ENCODE measurements at regions not wholly inside any gene's neighbourhood (a gene's known extent, or its start where the extent isn't known, plus 50 kb on each side); places are given as distances from the start of the nearest gene placed in this dataset.

DNA sequence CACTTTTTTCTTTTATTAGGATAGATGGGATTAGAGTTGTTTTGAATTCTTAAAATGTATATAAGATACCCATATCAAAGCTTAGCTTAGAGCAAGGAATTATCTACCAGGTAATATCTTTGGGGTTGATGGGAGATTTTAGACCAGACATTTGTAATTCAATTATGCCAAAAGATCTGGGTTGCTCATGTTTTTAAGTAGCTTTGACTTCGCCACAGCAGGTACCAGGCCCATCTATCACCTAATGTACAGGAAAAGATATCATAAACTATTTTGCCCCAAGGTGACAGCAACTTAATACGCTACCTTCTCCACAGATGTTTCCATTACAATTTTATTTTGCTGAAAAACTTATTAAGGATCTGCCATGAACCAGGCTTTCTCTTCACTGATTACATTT is 514.6 kb upstream of the ADAMTS9 start:
- H3K9me3 ChIP-seq (replicated peaks), result no peaks in the 10 kb centered on the region
- DNase-seq (ENCODE audit: low read depth in 1 of 2, low spot score in 2 of 2), result no peak
- no peaks in the 10 kb centered on the region for H3K4me1 ChIP-seq (replicated peaks)
- no peak overlapping the region for H3K4me3 ChIP-seq
- no peak overlapping the region for H3K27ac ChIP-seq
- no peaks in the 10 kb centered on the region for H3K36me3 ChIP-seq
- no peaks in the 10 kb centered on the region for H3K27me3 ChIP-seq (replicated peaks)

DNA sequence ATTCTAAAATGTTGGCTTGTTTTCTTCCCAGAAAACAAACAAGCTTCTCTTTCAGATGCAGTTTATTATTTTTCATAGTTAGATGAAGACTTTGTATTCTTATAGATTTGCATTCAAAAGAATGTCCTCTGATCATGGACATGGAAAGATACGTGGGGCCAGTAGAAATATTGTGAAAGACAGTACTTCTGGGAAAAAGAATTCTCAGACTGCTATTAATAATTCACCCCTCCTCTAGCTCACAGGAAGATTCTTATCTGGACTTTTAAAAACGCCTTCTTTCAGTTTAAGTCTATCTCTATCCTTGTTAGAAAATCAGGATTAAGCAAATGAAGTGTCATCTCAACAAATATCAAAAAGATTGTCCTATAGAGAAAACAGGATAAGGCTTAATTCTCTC is 514.1 kb upstream of the ADAMTS9 start:
- Histone ChIP-seq H3K27ac (no peak overlapping the region), H3K36me3 (no peaks in the 10 kb centered on the region), H3K4me3 (no peak overlapping the region), H3K27me3 (replicated peaks) (no peaks in the 10 kb centered on the region), H3K4me1 (replicated peaks) (no peaks in the 10 kb centered on the region), H3K9me3 (replicated peaks) (no peaks in the 10 kb centered on the region)
- DNase-seq (ENCODE audit: low read depth in 1 of 2, low spot score in 2 of 2), result no peak

DNA sequence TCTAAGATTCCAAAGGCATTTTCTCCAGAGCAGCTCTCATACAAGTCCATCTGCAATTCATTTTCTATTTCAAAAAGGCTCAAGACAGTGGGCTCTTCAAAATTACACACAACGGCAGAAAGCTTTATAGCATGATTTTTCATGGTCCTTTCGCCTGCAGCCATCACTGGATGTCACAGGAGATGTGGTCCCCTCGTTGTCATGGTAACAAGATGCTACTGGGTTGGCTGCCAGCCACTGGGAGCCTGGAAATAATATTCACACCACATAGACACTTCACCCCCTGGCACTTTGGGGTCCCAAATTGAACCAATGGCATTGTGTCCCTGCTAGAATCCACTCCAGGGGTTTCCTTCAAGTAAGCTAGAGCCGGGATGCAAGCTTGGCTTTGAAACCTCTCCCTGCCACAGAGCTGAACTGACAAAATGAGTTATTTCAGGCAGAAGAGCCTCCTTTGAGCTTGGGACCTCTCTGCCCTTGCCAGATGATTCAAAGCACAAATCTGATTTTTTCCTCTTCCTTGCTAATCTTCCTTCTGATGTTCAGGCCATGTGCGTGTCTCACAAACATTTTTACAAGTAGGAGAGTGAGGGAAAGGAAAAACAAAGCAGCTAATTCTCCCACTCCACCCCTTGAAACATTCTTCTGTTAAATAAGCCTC is 512.6 kb upstream of the ADAMTS9 start:
- Histone ChIP-seq H3K27me3 (replicated peaks) (no peaks in the 10 kb centered on the region), H3K4me3 (no peak overlapping the region), H3K4me1 (replicated peaks) (no peaks in the 10 kb centered on the region), H3K9me3 (replicated peaks) (no peaks in the 10 kb centered on the region), H3K36me3 (no peaks in the 10 kb centered on the region), H3K27ac (no peak overlapping the region)
- no peak for DNase-seq (ENCODE audit: low read depth in 1 of 2, low spot score in 2 of 2)

DNA sequence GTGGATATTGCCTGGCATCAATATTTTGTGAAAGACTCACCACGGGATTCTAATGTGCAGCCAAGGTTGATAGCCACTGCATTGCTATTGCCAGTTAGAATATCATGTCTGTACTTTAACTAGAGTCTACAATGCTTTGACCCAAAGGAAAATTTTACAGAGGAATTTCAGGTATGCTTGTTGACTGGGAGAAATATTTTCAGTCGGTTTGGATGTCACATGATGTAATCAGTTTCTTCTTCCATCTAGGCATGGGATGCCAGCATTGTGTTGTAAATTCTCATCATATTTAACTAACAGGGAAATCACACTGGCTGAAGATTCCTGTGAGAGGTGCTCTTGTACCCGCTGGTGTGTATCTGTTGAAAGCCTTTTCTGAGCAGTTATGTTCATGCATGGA is 508.9 kb upstream of the ADAMTS9 start:
- Histone ChIP-seq H3K9me3 (replicated peaks) (no peaks in the 10 kb centered on the region), H3K36me3 (no peaks in the 10 kb centered on the region), H3K27ac (no peak overlapping the region), H3K4me1 (replicated peaks) (no peaks in the 10 kb centered on the region), H3K27me3 (replicated peaks) (no peaks in the 10 kb centered on the region), H3K4me3 (no peak overlapping the region)
- no peak for DNase-seq (ENCODE audit: low read depth in 1 of 2, low spot score in 2 of 2)

DNA sequence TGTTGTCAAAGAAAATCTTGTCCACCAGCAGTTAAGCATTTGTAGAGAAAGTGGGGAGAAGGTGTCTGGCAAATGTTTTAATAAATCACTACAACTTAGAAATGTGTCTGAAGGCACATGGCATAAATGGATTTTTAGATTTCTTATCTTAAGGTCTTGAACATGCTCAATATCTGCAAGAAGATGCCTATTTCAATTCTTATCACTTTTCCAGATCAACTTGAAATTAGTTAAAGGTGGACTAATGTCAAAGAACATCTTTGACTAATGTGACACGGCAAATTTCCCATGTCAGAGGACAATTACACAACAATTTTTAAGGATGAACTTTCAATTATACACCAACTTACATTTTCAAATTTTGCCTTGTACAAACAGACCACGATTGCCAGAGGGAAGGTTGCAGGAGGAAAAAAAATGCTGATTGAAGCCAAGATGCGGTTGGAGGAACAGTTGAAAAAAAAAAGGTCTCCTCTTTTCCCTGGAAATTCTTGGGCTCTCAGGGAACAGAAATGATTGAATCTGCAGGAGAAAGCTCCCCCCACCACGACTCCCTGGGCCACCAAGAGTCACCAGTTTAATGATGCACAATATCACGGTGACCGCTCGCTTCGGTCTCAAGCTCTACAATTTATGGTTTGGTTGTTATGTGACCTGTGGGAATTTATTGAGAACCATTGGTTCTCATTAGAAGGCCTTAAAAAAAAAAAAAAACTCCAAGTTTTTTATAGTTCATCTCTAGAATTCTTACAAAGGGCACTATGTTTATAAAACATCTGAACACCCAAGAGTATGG is 507.6 kb upstream of the ADAMTS9 start:
- no peaks in the 10 kb centered on the region for H3K27me3 ChIP-seq (replicated peaks)
- DNase-seq (ENCODE audit: low read depth in 1 of 2, low spot score in 2 of 2), result no peak
- H3K27ac ChIP-seq, result no peak overlapping the region
- H3K4me1 ChIP-seq (replicated peaks), result no peaks in the 10 kb centered on the region
- no peak overlapping the region for H3K4me3 ChIP-seq
- no peaks in the 10 kb centered on the region for H3K36me3 ChIP-seq
- H3K9me3 ChIP-seq (replicated peaks), result no peaks in the 10 kb centered on the region

DNA sequence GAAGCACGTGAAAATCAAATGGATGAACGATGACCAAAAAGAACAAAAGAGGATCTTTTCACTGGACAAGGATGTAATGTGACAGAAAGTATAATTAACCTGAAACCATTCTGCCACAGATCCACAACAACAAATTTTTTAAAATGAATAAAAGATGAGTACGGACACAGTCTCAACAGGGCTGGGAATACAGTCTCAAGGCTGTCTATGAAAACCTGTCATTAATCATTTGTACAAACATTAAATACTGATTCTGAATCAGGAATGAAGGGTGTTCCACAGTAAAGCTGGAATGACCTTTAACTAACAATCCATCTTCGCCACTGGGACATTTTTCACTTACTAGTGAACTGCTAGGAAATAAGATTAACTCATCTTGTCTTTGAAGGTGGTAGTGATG is 506.9 kb upstream of the ADAMTS9 start:
- Histone ChIP-seq H3K27ac (no peak overlapping the region), H3K9me3 (replicated peaks) (no peaks in the 10 kb centered on the region), H3K36me3 (no peaks in the 10 kb centered on the region), H3K4me3 (no peak overlapping the region), H3K4me1 (replicated peaks) (no peaks in the 10 kb centered on the region), H3K27me3 (replicated peaks) (no peaks in the 10 kb centered on the region)
- DNase-seq (ENCODE audit: low read depth in 1 of 2, low spot score in 2 of 2), result no peak

DNA sequence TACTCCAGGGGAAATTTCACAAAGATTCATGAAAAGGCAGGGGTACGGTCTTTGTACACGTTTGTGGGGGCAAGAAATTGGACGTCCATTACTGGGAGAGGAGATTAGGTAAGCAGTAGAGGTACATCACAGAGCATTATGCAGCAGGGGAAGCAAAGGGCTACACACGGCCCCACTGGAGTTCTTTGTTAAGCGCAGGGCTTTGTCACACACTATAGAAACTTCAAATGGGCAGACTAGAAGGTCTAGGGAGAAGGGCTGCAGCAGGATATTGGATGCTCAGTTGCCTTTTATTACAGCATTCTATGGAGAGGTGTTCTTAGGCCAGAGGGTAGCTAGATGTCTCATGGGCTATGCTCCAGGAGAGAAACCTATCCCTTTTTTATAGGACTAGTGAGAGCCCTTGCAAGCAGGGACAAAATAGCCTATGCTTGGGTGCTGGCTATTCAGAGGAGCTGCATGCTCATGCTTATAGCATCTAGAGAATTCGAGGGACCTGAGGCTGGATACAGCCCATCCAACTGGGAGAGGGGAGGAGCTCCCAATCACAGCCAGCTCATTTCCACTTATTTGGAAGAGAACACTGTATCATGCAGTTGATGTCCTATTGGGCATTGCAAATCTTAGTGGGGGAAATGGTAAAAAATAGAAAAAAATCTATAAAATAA is 506.4 kb upstream of the ADAMTS9 start:
- Histone ChIP-seq H3K9me3 (replicated peaks) (no peaks in the 10 kb centered on the region), H3K27me3 (replicated peaks) (no peaks in the 10 kb centered on the region), H3K4me1 (replicated peaks) (no peaks in the 10 kb centered on the region), H3K4me3 (no peak overlapping the region), H3K27ac (no peak overlapping the region), H3K36me3 (no peaks in the 10 kb centered on the region)
- no peak for DNase-seq (ENCODE audit: low read depth in 1 of 2, low spot score in 2 of 2)

DNA sequence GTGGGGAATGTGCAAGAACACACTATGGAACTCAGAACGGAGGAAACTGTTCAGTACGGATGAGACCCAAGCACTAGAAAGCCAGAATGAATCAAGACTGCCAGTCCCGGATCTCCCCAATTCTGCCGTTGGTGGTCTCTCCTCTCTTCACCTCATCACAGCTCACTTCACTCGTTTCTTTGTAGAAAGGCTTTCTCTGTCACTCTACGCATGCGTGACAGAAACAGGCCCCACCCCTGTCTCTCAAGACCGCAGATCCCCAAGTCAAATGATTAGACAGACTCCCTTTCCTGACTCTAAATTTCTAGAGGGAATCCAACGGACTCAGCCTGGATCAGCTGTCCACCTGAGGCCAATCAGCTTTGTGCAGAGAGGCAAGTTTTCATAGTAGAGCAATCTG is 505.7 kb upstream of the ADAMTS9 start:
- no peaks in the 10 kb centered on the region for H3K27me3 ChIP-seq (replicated peaks)
- H3K27ac ChIP-seq, result no peak overlapping the region

DNA sequence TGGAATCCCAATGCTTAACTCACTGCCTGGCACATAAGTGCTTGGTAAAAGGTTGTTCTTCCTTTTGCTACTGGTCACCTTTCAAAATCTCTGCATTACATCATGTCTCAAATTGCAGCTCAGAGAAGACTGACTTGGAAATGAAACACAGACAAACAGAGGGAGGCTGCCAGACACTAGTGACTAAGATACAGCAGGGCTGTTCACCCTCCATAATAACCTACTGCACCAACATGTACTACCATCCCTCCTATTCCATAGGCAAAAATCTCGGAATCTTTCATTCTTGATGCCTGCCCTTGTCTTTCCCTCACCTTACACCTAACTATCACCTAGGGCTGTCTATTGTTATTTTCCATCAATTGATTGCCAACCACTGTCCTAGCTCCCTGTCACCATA is 502.3 kb upstream of the ADAMTS9 start:
- H3K27me3 ChIP-seq (replicated peaks), result no peaks in the 10 kb centered on the region
- no peak overlapping the region for H3K27ac ChIP-seq
- DNase-seq (ENCODE audit: low read depth in 1 of 2, low spot score in 2 of 2), result no peak
- H3K9me3 ChIP-seq (replicated peaks), result no peaks in the 10 kb centered on the region
- no peaks in the 10 kb centered on the region for H3K4me1 ChIP-seq (replicated peaks)
- H3K4me3 ChIP-seq, result no peak overlapping the region
- no peaks in the 10 kb centered on the region for H3K36me3 ChIP-seq

More for the DNA sequence above, 505.7 kb upstream of the ADAMTS9 start:
- DNase-seq (ENCODE audit: low read depth in 1 of 2, low spot score in 2 of 2), result no peak
- Histone ChIP-seq H3K36me3 (no peaks in the 10 kb centered on the region), H3K4me1 (replicated peaks) (no peaks in the 10 kb centered on the region), H3K4me3 (no peak overlapping the region), H3K9me3 (replicated peaks) (no peaks in the 10 kb centered on the region)

DNA sequence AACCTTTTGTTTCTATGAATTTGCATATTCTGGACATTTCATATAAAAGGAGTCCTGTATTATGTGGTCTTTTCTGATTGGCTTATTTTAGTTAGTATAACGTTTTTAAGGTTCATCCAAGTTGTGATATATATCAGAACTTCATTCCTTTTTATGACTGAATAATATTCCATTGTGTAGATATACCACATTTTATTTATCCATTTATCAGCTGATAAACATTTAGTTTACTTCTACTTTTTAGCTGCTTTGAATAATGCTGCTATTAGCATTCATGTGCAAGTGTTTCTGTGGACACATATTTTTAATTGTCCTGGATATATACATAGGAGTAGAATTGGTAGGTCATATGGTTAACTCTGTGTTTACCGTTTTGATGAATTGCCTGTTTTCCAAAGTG is 498.5 kb upstream of the ADAMTS9 start:
- Histone ChIP-seq H3K27ac (no peak overlapping the region), H3K4me3 (no peak overlapping the region), H3K9me3 (replicated peaks) (no peaks in the 10 kb centered on the region), H3K36me3 (no peaks in the 10 kb centered on the region), H3K27me3 (replicated peaks) (no peaks in the 10 kb centered on the region), H3K4me1 (replicated peaks) (no peaks in the 10 kb centered on the region)
- DNase-seq (ENCODE audit: low read depth in 1 of 2, low spot score in 2 of 2), result no peak

DNA sequence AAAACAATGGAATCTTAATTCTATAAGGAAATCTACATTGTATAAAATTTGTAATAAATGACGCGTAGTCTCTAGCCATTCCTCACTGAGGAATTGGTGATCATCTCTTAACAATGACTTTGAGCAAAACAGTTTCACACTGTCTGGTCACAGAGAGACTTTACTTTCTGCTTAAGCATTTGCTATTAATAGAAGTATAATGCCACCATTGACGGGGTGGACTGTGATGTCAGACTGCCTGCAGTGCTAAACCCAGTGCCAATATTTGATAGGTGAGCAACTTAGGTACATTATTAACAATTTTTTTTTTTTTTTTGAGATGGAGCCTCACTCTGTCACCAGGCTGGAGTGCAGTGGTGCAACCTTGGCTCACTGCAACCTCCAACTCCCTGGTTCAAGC is 494.9 kb upstream of the ADAMTS9 start:
- Histone ChIP-seq H3K4me1 (replicated peaks) (peaks cover 9% of the 10 kb centered on the region), H3K4me3 (no peak overlapping the region), H3K27ac (no peak overlapping the region), H3K27me3 (replicated peaks) (no peaks in the 10 kb centered on the region), H3K36me3 (no peaks in the 10 kb centered on the region), H3K9me3 (replicated peaks) (no peaks in the 10 kb centered on the region)
- DNase-seq (ENCODE audit: low read depth in 1 of 2, low spot score in 2 of 2), result no peak

DNA sequence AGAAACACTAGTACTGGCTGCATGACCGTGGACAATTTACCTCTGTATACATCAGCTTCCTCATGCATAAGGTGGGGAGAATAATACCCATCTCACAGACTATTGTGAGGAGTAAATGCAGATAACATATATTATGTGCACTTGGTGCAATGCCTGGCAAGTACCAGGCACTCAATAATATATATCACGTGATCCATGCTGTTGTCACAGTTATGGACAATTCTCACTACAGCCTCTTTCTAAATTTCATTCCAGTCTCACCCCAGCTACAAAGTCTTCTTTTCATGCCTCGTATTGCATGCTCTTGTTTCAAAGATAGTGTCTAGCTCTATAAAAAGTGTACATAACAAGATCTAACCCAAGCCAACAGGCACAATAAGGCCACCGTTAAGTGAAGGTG is 494.3 kb upstream of the ADAMTS9 start:
- Histone ChIP-seq H3K9me3 (replicated peaks) (no peaks in the 10 kb centered on the region), H3K4me3 (no peak overlapping the region), H3K4me1 (replicated peaks) (peaks cover 15% of the 10 kb centered on the region), H3K36me3 (no peaks in the 10 kb centered on the region), H3K27ac (no peak overlapping the region), H3K27me3 (replicated peaks) (no peaks in the 10 kb centered on the region)
- DNase-seq (ENCODE audit: low read depth in 1 of 2, low spot score in 2 of 2), result no peak

DNA sequence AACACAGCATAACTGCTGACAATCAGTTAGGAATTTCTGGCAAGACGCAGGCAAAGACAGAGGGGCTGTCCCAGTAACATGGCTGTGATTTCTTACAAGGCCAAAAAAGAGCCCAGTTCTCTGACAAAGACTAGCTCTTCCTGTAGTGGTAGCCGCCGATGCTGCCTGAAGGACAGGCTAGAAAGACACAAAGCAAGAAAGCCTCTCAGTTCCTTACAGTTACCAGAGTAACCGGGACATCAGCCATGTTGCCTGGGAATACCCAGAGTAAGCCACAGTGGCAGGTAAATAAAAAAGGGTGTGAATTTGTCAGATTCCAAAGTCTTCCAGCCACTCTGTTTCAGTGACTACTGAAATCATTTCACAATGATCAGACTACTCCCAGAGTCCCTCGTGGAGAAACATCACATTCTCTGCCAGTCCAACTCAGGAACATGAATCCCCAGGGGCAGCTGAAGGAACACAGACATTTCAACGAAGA is 493.6 kb upstream of the ADAMTS9 start:
- no peak overlapping the region for H3K27ac ChIP-seq

DNA sequence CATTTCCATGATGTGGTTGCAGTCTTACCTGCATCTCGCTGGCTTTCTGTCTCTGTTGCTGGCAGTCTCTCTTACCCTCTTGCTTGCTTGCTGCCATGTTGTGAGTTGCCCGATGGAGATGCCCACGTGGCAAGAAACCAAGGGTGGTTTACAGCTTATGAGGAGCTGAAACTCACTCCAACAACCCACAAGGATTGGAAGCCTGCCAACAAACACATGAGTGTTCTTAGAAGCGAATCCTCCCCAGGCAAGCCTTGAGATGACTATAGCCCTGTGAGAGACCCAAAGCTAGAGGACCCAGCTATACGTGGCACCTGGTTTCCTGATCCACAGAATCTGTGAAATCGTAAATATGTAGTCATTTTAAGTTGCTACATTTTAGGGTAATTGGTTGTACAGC is 490.9 kb upstream of the ADAMTS9 start:
- peak in 1 of 2 experiments; percentile 45 for DNase-seq (ENCODE audit: low read depth in 1 of 2, low spot score in 2 of 2)
- H3K9me3 ChIP-seq (replicated peaks), result no peaks in the 10 kb centered on the region
- H3K4me3 ChIP-seq, result no peak overlapping the region
- H3K4me1 ChIP-seq (replicated peaks), result peaks cover 15% of the 10 kb centered on the region
- H3K27me3 ChIP-seq (replicated peaks), result no peaks in the 10 kb centered on the region
- H3K36me3 ChIP-seq, result no peaks in the 10 kb centered on the region
- H3K27ac ChIP-seq, result no peak overlapping the region

More for the DNA sequence above, 493.6 kb upstream of the ADAMTS9 start:
- Histone ChIP-seq H3K27me3 (replicated peaks) (no peaks in the 10 kb centered on the region), H3K4me3 (no peak overlapping the region), H3K4me1 (replicated peaks) (peaks cover 15% of the 10 kb centered on the region), H3K9me3 (replicated peaks) (no peaks in the 10 kb centered on the region), H3K36me3 (no peaks in the 10 kb centered on the region)
- no peak for DNase-seq (ENCODE audit: low read depth in 1 of 2, low spot score in 2 of 2)

All from SJSA1 (cell line).